GM19035 (cell line): ENCODE measurements at regions not wholly inside any gene's neighbourhood (a gene's known extent, or its start where the extent isn't known, plus 50 kb on each side); places are given as distances from the start of the nearest gene placed in this dataset.

ENCODE experiments used
- ATAC-seq: cut with Tn5 transposase; IDR thresholded peaks from one replicate; pipeline ENCODE4 v1.9.1; 2021; ENCODE audit not compliant: unreplicated experiment

- peak; percentile 77 for ATAC-seq
Measured at GRCh38 chr5:74576941-74577456, 63.5 kb downstream of the ENC1 start.

- no peak for ATAC-seq
Measured at GRCh38 chr5:74575741-74576538, 64.6 kb downstream of the ENC1 start.

GRCh38 chr5:74570250-74570649 is 70.3 kb downstream of the ENC1 start:
- ATAC-seq: no peak

GRCh38 chr5:74567411-74567995 is 73.0 kb downstream of the ENC1 start:
- no peak for ATAC-seq

GRCh38 chr5:74562122-74562521 is 78.4 kb downstream of the ENC1 start:
- no peak for ATAC-seq

GRCh38 chr5:74560245-74560644 is 80.3 kb downstream of the ENC1 start:
- no peak for ATAC-seq

- ATAC-seq: no peak
Measured at GRCh38 chr5:74556631-74557595, 83.6 kb downstream of the ENC1 start.

GRCh38 chr5:74556006-74556405 is 84.5 kb downstream of the ENC1 start:
- no peak for ATAC-seq

- ATAC-seq: no peak
Measured at GRCh38 chr5:74552101-74552500, 88.4 kb downstream of the ENC1 start.

GRCh38 chr5:74550927-74551326 is 89.6 kb downstream of the ENC1 start:
- ATAC-seq: no peak

- ATAC-seq: no peak
Measured at GRCh38 chr5:74549384-74549783, 91.1 kb downstream of the ENC1 start.

- ATAC-seq: no peak
Measured at GRCh38 chr5:74546796-74547195, 93.7 kb downstream of the ENC1 start.

- no peak for ATAC-seq
Measured at GRCh38 chr5:74544811-74545210, 95.7 kb downstream of the ENC1 start.

GRCh38 chr5:74543162-74543995 is 97.1 kb downstream of the ENC1 start:
- ATAC-seq: no peak

- no peak for ATAC-seq
Measured at GRCh38 chr5:74542482-74542881, 98.0 kb downstream of the ENC1 start.

- ATAC-seq: no peak
Measured at GRCh38 chr5:74541381-74541781, 99.1 kb downstream of the ENC1 start.

- no peak for ATAC-seq
Measured at GRCh38 chr5:74540622-74541021, 99.9 kb downstream of the ENC1 start.

GRCh38 chr5:74539986-74540385 is 100.5 kb downstream of the ENC1 start:
- no peak for ATAC-seq

- no peak for ATAC-seq
Measured at GRCh38 chr5:74538206-74538661, 102.3 kb downstream of the ENC1 start.

GRCh38 chr5:74536658-74537057 is 103.9 kb downstream of the ENC1 start:
- no peak for ATAC-seq
